T-cell (primary cell): ENCODE measurements at regions not wholly inside any gene's neighbourhood (a gene's known extent, or its start where the extent isn't known, plus 50 kb on each side); places are given as distances from the start of the nearest gene placed in this dataset.

Source experiments
- ATAC-seq, 4 experiments: fragments of 200-7000 bp in 3 of 4; fragments of 150-1000 bp in 1 of 4; cut with Tn5 transposase; replicated peaks in 1 of 4; 1 replicate in 3 of 4; 2 replicates in 1 of 4; pipeline ENCODE4 v1.10.0; 2021; ENCODE audit warnings: moderate library complexity in 3 of 4, mild to moderate bottlenecking in 2 of 4, moderate number of reproducible peaks in 1 of 4
- CTCF ChIA-PET, 2 donors: fragments of 300-600 bp; sonication (Branson Sonifier 250); formaldehyde crosslinking; loops; one replicate each; lab custom pipeline; 2022; ENCODE audit warnings: antibody characterized with exemption in 2 of 2; lab: Charles Lee
- POLR2A ChIA-PET, 2 donors: fragments of 300-600 bp; sonication (Branson Sonifier 250); formaldehyde crosslinking; loops; one replicate each; lab custom pipeline; 2022; ENCODE audit warnings: antibody characterized with exemption in 2 of 2; lab: Charles Lee
- DNase-seq, 35 experiments: peaks; one replicate each; pipeline versions ENCODE4 v3.0.0 to v3.0.0-alpha.2; 2013 to 2023
- H3K27ac ChIP-seq: one replicate; pipeline ENCODE4 v1.5.1; 2013; ENCODE audit warnings: low read length
- H3K27me3 ChIP-seq, 2 experiments: replicated peaks in 1 of 2; 1 replicate in 1 of 2; 2 replicates in 1 of 2; pipeline versions ENCODE4 v1.6.1 to v1.7.0; 2013; ENCODE audit warnings: low read length in 1 of 2, mixed read lengths in 1 of 2; ENCODE audit not compliant: control insufficient read depth in 2 of 2, insufficient read depth in 2 of 2; ENCODE audit errors: extremely low read depth in 1 of 2
- H3K36me3 ChIP-seq, 2 donors: 1 replicate in 1 of 2; 2 replicates in 1 of 2; pipeline versions ENCODE4 v1.6.1 to v1.7.0; 2013; ENCODE audit warnings: low read length in 1 of 2; ENCODE audit not compliant: control insufficient read depth in 2 of 2, insufficient read depth in 1 of 2; ENCODE audit errors: extremely low read depth in 1 of 2
- H3K4me1 ChIP-seq, 2 experiments: 1 replicate in 1 of 2; 2 replicates in 1 of 2; pipeline versions ENCODE4 v1.6.1 to v1.7.0; 2013; ENCODE audit warnings: low read length in 2 of 2, mixed read lengths in 1 of 2; ENCODE audit not compliant: insufficient read depth in 2 of 2, control insufficient read depth in 1 of 2; ENCODE audit errors: extremely low read depth in 1 of 2
- H3K4me3 ChIP-seq, 2 donors: 1 replicate in 1 of 2; 2 replicates in 1 of 2; pipeline versions ENCODE4 v1.5.1 to v1.7.0; 2013; ENCODE audit warnings: mild to moderate bottlenecking in 2 of 2, low read length in 1 of 2, moderate library complexity in 1 of 2; ENCODE audit not compliant: control insufficient read depth in 1 of 2; ENCODE audit errors: extremely low read depth in 1 of 2
- H3K9me3 ChIP-seq: 2 replicates; pipeline ENCODE4 v1.7.0; 2013
- H3K27ac Mint-ChIP-seq, 2 donors: one replicate each; pipeline ENCODE4 v1.8.0; 2020 to 2021; ENCODE audit warnings: mild to moderate bottlenecking in 2 of 2, mixed read lengths in 2 of 2
- H3K27me3 Mint-ChIP-seq, 2 donors: one replicate each; pipeline ENCODE4 v1.8.0; 2021 to 2022; ENCODE audit warnings: mixed read lengths in 2 of 2
- H3K36me3 Mint-ChIP-seq: one replicate; pipeline ENCODE4 v1.8.0; 2021; ENCODE audit warnings: mixed read lengths
- H3K4me1 Mint-ChIP-seq, 3 donors: one replicate each; pipeline ENCODE4 v1.8.0; 2020 to 2022; ENCODE audit warnings: mixed read lengths in 3 of 3, mild to moderate bottlenecking in 1 of 3
- H3K4me3 Mint-ChIP-seq, 3 donors: one replicate each; pipeline ENCODE4 v1.8.0; 2020 to 2022; ENCODE audit warnings: mild to moderate bottlenecking in 3 of 3, mixed read lengths in 3 of 3, moderate library complexity in 3 of 3
- H3K9me3 Mint-ChIP-seq, 3 donors: one replicate each; pipeline ENCODE4 v1.8.0; 2020 to 2022; ENCODE audit warnings: mixed read lengths in 3 of 3
- WGBS: methylation state at CpG from one replicate; pipeline ENCODE4 v1.1.5; 2013; ENCODE audit warnings: missing lambda C conversion rate; ENCODE audit not compliant: insufficient coverage; 5-methylcytosine and 5-hydroxymethylcytosine counted together

DNA sequence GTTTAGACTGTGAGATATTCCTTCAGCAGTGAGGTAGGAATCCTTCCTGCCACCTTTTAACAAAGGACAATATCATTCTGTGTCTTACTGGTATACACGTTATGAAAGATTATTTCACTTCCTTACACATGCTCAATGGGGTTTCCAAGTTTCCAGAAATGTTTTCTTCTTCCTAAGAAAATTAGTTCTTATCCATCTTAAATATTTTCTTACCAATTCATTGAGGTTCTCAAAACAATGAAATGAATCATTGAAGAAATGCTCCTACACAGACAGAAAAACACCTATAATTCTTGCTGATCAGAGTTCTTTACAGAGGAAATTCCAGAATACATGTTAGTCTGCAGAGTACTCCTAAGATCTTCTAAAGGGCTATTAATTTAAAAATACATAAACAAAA is 51.4 kb upstream of the SEC61G start:
- H3K27me3 Mint-ChIP-seq, result peaks cover 1 to 3% of the 10 kb centered on the region in 2 donors
- H3K4me1 ChIP-seq, result no peaks in the 10 kb centered on the region
- H3K27me3 ChIP-seq, result peaks cover 0 to 9% of the 10 kb centered on the region in 2 experiments
- H3K36me3 ChIP-seq, result no peaks in the 10 kb centered on the region
- H3K4me1 Mint-ChIP-seq, result no peaks in the 10 kb centered on the region
- no peak for ATAC-seq
- no peak overlapping the region for H3K27ac ChIP-seq
- no peaks in the 10 kb centered on the region for H3K9me3 ChIP-seq
- DNase-seq, result no peak
- POLR2A ChIA-PET, result no interaction called here
- no CpG with 5 or more reads among the region's 1 CpG for WGBS
- H3K4me3 Mint-ChIP-seq, result no peak overlapping the region
- CTCF ChIA-PET, result no interaction called here
- H3K36me3 Mint-ChIP-seq, result no peaks in the 10 kb centered on the region
- no peak overlapping the region for H3K27ac Mint-ChIP-seq
- H3K9me3 Mint-ChIP-seq, result peaks cover 0 to 3% (median 0%) of the 10 kb centered on the region in 3 donors
- no peak overlapping the region for H3K4me3 ChIP-seq

DNA sequence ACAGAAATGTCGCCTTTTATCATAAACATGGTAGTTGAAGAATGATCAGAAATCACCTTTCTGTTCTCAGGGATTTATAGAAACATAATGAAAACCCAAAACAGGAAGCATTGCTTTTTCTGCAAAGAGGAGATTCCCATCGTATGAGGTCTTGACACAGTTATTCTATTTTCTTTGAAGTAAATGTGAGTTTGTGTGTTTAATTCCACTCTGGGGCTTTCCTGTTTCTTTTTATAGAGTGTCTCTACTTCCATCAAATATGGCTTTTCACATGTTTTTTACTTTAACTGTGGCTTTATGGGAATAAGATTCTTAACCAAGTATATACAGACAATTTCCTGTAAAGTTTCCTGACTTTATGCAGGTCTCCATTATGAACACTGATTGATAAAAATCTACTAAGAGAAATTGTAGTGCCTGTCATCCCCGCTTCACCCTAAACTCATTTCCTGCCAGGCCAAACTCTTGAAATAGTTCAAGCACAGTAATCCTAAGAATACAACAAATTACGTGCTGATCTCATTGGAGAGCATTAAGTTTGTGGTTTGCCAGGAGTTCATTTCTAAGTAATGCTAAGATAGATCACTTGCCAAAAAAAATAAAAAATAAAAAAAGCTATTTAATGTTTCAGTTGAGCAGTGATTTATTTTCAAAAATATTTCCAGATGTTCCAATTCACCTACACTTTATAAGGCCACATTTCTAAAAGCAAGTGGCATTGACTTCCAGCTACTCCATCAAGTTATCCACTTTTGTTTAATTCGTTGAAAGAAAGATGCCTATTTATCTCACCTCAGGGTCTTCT is 52.2 kb upstream of the SEC61G start:
- Histone ChIP-seq H3K27ac (no peak overlapping the region), H3K9me3 (no peaks in the 10 kb centered on the region), H3K27me3 (peaks cover 0 to 7% of the 10 kb centered on the region in 2 experiments), H3K4me3 (no peak overlapping the region), H3K4me1 (no peaks in the 10 kb centered on the region), H3K36me3 (no peaks in the 10 kb centered on the region)
- no peak for ATAC-seq
- H3K27me3 Mint-ChIP-seq, result no peaks in the 10 kb centered on the region
- no peak overlapping the region for H3K27ac Mint-ChIP-seq
- POLR2A ChIA-PET, result no interaction called here
- no peak overlapping the region for H3K4me3 Mint-ChIP-seq
- no peak for DNase-seq
- H3K9me3 Mint-ChIP-seq, result peaks cover 0 to 3% (median 0%) of the 10 kb centered on the region in 3 donors
- CTCF ChIA-PET, result no interaction called here
- no peaks in the 10 kb centered on the region for H3K4me1 Mint-ChIP-seq
- no peaks in the 10 kb centered on the region for H3K36me3 Mint-ChIP-seq
- 60% methylated on average over 1 of the region's 5 CpGs for WGBS

DNA sequence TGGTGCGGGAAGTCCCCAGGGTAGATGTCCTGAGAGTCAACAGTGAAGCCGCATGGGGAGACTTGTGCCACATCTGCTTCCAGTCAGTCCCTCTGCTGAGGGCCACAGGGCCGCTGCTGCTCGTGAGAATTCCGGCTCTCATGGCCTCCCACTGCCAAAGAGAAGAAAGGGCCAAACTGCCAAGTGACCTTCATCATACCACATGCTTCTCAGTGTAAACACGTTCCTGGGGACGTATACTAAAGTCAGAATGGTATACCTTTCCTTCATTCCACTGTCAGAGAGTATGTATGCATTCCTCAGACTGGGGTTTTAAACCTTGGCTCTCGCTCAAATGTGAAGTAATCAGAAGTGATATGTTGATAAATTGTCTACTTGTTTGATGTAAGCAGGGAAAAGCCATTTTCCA is 52.8 kb upstream of the SEC61G start:
- Mint-ChIP-seq H3K4me1 (no peaks in the 10 kb centered on the region), H3K36me3 (no peaks in the 10 kb centered on the region), H3K9me3 (peaks cover 0 to 3% (median 0%) of the 10 kb centered on the region in 3 donors), H3K27me3 (no peaks in the 10 kb centered on the region), H3K27ac (no peak overlapping the region), H3K4me3 (no peak overlapping the region)
- H3K4me1 ChIP-seq, result no peaks in the 10 kb centered on the region
- DNase-seq, result no peak
- no peak overlapping the region for H3K4me3 ChIP-seq
- no peaks in the 10 kb centered on the region for H3K36me3 ChIP-seq
- ATAC-seq, result no peak
- CTCF ChIA-PET, result no interaction called here
- no peak overlapping the region for H3K27ac ChIP-seq
- WGBS, result 91% methylated on average over 5 of the region's 8 CpGs
- H3K27me3 ChIP-seq, result peaks cover 0 to 3% of the 10 kb centered on the region in 2 experiments
- no peaks in the 10 kb centered on the region for H3K9me3 ChIP-seq
- POLR2A ChIA-PET, result no interaction called here

DNA sequence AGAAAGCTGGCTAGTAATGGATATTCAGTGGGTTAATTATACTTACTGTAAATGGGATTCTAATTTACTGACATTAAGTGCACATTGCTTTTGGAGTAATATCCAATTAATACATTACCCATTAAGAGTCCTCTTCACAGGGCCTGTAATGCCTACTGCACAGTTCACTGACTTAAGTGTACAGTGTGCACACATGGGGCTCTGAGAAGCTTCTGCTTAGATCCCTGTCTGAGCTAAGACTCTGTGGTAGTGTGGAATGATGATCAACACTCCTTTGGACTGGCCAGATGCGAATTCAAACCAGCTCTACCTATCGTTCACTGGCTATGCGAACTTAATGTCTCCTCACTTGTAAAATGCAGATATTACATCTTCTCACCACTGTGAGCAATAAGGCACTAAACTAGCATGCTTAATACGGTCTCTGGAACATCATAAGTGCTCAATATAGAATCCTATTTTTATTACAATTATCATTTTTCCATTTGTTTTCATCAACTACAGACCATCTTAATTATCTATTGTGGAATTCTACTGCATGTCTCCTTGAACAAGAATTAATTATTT is 53.8 kb upstream of the SEC61G start:
- Mint-ChIP-seq H3K9me3 (peaks cover 0 to 3% (median 0%) of the 10 kb centered on the region in 3 donors), H3K27me3 (no peaks in the 10 kb centered on the region), H3K27ac (no peak overlapping the region), H3K36me3 (no peaks in the 10 kb centered on the region), H3K4me1 (no peaks in the 10 kb centered on the region), H3K4me3 (no peak overlapping the region)
- H3K9me3 ChIP-seq, result no peaks in the 10 kb centered on the region
- ATAC-seq, result no peak
- CTCF ChIA-PET, result interaction anchor here in 1 of 2 donors (0.5 kb wide), 1 partner anchor 157 kb away, joined by 11 read pairs; no protein-coding TSS in a partner anchor
- no peaks in the 10 kb centered on the region for H3K27me3 ChIP-seq
- no peaks in the 10 kb centered on the region for H3K36me3 ChIP-seq
- H3K4me3 ChIP-seq, result no peak overlapping the region
- POLR2A ChIA-PET, result interaction anchor here in 1 of 2 donors (0.5 kb wide), 1 partner anchor 451 kb away, joined by 5 read pairs; no protein-coding TSS in a partner anchor
- no peak for DNase-seq
- H3K4me1 ChIP-seq, result no peaks in the 10 kb centered on the region
- no peak overlapping the region for H3K27ac ChIP-seq
- WGBS, result 73% methylated on average over 3 of the region's 4 CpGs

DNA sequence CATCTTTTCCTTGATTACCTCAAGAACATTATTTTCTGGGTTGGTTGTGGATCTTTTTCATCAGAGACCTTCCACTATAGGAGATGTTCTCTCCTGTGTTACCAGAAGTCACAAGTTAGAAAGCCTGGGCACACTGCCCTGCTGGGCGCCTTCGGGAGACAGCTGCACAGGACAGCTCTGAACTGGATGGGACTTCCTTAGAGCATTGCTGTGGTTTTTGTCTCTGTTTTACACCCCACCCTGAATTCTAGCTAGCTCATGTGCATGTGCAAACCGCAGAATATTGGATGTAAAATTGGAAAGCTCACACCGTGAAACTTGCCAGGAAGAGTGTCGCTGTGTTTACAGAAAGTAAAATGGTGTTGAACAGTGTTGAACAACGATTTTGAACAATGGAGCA is 54.4 kb upstream of the SEC61G start:
- Histone ChIP-seq H3K27ac (no peak overlapping the region), H3K36me3 (no peaks in the 10 kb centered on the region), H3K4me1 (no peaks in the 10 kb centered on the region), H3K9me3 (no peaks in the 10 kb centered on the region), H3K27me3 (no peaks in the 10 kb centered on the region), H3K4me3 (no peak overlapping the region)
- ChIA-PET CTCF (interaction anchor here in 1 of 2 donors (0.5 kb wide), 1 partner anchor 158 kb away, joined by 11 read pairs; no protein-coding TSS in a partner anchor), POLR2A (no interaction called here)
- peaks cover 0 to 3% (median 0%) of the 10 kb centered on the region in 3 donors for H3K9me3 Mint-ChIP-seq
- no peak overlapping the region for H3K27ac Mint-ChIP-seq
- DNase-seq (no peak), ATAC-seq (no peak)
- no peak overlapping the region for H3K4me3 Mint-ChIP-seq
- no peaks in the 10 kb centered on the region for H3K27me3 Mint-ChIP-seq
- no peaks in the 10 kb centered on the region for H3K36me3 Mint-ChIP-seq
- WGBS, result 60% methylated on average over 1 of the region's 6 CpGs
- H3K4me1 Mint-ChIP-seq, result no peaks in the 10 kb centered on the region

DNA sequence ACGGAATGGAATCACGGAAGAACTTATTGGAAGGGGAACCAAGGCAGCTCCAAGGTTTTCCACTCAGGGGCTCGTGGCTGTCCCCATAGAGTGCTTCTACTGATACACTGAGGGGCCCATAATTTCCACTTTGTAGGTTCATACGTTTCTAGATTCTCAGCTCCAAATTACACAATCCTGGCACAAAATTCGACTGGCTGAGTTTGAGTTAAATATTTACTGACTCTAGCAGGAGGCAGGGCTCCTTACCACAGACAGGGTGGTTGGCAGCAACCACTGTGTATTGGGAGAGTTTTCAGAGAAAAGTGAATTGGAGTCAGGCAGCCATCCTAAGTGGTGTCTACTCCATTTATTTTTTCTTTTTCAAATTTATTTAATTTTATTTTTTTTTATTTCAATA is 55.4 kb upstream of the SEC61G start:
- no peaks in the 10 kb centered on the region for H3K4me1 Mint-ChIP-seq
- no peaks in the 10 kb centered on the region for H3K27me3 Mint-ChIP-seq
- Histone ChIP-seq H3K36me3 (no peaks in the 10 kb centered on the region), H3K4me1 (no peaks in the 10 kb centered on the region), H3K9me3 (no peaks in the 10 kb centered on the region), H3K4me3 (no peak overlapping the region), H3K27me3 (no peaks in the 10 kb centered on the region), H3K27ac (no peak overlapping the region)
- ChIA-PET POLR2A (no interaction called here), CTCF (no interaction called here)
- H3K9me3 Mint-ChIP-seq, result no peaks in the 10 kb centered on the region
- WGBS, result 100% methylated on average over 1 of the region's 5 CpGs
- no peak overlapping the region for H3K4me3 Mint-ChIP-seq
- DNase-seq (no peak), ATAC-seq (no peak)
- H3K27ac Mint-ChIP-seq, result no peak overlapping the region
- no peaks in the 10 kb centered on the region for H3K36me3 Mint-ChIP-seq
